ENCODE measurements at regions not wholly inside any gene's neighbourhood (a gene's known extent, or its start where the extent isn't known, plus 50 kb on each side); places are given as distances from the start of the nearest gene placed in this dataset.
"Not testable (repeated sequence)": the region's sequence is repeated elsewhere in the genome, so short reads cannot be mapped to it uniquely, and the experiment has no call there.

- TF ChIP-seq CTCF (IDR thresholded peaks at IDR 0.05); YY1 (IDR thresholded peaks at IDR 0.05; ENCODE audit: low read depth); ELF1 (IDR thresholded peaks at IDR 0.05); MAX (IDR thresholded peaks at IDR 0.05; ENCODE audit: low read depth); RCOR1 (IDR thresholded peaks at IDR 0.05; ENCODE audit: low read length); EP300 (IDR thresholded peaks at IDR 0.05; ENCODE audit: borderline replicate concordance in 1 of 2, low read depth in 1 of 2, low read length in 1 of 2): not testable (repeated sequence)
These were observed 107.0 kb upstream of the S1PR3 start for GRCh38 chr9:88884291-88884690.
